Inflammatory macrophage (primary cell): ENCODE measurements at regions not wholly inside any gene's neighbourhood (a gene's known extent, or its start where the extent isn't known, plus 50 kb on each side); places are given as distances from the start of the nearest gene placed in this dataset.
"Not testable (repeated sequence)": the region's sequence is repeated elsewhere in the genome, so short reads cannot be mapped to it uniquely, and the experiment has no call there.

Source experiments
- DNase-seq, 2 donors: peaks; one replicate each; pipeline ENCODE4 v3.0.0-alpha.2; 2020 to 2022

DNA sequence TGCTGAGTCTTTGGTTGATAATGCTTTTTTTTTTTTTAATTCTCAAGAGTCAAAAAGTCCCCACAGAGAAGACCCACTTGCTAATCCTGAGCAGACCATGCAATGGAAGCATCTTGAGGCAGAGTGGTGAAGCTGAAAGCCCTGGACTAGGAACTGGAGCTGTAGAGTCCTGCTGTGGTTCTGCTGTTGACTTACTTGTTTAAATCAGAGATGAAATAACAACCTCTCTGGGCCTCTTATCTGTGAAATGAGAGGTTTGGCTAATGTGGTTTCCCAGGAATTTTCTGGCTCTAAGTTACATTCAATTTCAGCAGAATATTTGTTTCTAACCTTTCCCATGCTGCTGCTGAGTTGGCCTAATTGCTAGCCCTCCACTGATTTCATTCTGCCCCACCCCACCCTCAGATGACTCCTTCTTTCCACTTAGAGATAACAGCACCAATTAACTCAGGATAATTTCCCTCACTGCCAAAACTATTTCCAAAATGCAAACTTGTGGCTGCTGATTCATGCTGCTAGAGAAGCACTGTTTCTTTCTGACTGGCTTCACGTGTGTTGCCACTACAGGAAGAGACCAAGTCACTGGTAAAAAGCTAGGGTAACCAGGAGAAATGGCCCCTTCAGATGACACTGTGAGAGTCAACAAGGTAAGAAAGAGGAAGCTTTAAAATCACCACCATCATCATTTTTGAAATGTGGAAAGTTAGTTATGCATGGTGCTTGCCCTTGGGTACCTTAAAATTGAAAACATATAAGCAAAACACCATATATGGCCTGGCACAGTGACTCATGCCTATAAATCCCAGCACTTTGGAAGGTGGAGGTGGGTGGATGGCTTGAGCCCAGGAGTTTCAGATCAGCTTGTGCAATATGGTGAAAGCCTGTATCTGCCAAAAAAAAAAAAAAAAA, 326.4 kb downstream of the DCHS2 start:
- no peak for DNase-seq

DNA sequence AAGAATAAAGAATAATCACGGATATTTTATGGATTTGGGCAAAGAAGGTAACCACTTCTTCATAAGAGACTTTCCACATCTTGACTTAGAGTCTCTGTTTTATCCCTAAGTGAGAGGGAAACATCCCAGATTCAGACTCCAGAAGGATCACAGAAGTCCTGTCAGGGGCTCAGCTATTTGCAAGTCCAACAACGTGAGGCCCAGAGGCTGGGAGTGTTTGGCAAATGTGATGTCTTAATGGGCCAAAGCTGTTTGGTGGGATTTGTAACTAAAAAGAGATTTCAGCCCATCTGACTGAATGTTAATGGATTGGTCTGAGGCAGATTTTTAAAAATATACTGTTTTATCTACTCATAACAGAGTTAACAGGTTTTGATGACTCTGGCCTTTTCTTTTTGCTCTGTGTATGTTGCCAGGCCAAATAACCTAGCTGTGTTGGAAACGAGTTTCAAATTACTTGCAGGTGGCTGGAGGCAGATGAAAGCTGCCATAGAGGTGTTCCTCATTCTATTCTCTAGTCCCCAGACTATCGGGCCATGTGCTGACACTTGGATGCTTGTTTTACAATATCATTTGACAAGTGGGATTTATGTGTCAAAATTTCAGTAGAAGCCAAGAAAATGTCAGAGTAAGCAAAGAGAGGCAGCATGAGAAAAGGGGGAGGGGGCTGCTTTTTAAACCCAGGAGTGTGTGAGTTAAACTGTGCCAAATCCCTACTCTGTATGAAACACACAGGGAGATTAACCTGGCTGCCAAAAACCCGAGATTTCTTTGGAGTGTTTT, 330.9 kb downstream of the DCHS2 start:
- DNase-seq: no peak

DNA sequence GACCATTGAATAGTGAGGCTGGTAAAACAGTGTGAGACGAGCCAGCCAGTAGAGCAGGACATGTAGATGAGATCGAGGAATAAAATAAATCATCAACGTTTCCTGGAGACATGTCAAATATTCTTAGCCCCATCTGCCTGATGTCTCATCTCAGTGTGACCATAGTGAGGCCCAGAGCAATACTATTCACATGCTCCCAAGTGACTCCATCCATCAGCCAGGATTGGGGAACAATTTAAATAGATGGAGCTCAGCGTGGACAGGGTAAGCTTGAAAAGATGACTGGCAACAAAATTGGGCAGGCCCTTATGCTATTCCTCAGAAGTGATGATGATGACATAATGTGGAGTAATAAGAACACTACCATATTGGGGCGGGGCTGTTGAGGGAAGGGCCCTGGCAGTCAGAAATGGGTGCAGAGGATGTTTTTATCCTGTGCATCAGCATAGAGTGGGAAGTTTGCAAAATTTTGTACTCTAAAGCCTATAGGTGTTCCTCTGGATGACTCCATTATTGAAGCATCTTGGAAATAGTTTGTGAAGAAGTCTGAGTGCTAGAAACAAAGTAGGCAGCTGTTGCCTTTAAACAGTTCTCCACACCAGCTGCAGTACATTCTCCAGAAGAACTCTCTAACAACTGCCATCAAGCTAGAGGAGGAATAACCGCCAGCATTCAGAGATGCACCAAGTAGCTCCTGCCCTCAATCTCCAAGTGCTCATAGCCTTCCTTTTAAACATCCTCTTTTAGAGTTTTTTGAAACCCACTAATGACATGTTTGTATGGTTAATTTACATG, 333.0 kb downstream of the DCHS2 start:
- DNase-seq: no peak

DNA sequence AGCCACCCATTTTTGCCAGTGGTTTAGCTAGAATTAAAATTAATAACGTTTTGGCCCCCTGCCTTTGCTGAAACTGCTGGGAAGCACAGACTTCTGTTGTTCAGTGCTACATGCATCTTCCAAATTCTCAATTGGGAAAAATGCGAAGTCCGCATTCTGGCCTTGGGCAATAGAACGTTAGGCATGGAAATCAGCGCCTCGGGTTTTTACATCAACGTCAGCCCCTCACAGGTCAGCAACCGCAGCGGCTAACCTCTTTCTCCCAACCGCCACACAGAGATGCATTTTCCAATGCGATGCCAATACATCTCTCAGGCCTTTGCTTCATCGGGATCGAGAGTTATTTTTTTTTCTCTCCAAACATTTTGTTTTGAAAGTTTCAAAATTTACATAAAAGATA, 339.1 kb downstream of the DCHS2 start:
- no peak for DNase-seq

DNA sequence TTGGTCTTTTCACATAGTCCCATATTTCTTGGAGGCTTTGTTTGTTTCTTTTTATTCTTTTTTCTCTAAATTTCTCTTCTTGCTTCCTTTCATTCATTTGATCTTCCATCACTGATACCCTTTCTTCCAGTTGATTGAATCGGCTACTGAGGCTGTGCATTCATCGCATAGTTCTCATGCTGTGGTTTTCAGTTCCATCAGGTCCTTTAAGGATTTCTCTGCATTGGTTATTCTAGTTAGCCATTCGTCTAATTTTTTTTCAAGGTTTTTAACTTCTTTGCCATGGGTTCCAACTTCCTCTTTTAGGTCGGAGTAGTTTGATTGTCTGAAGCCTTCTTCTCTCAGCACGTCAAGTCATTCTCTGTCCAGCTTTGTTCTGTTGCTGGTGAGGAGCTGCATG, 342.4 kb downstream of the DCHS2 start:
- not testable (repeated sequence) for DNase-seq

DNA sequence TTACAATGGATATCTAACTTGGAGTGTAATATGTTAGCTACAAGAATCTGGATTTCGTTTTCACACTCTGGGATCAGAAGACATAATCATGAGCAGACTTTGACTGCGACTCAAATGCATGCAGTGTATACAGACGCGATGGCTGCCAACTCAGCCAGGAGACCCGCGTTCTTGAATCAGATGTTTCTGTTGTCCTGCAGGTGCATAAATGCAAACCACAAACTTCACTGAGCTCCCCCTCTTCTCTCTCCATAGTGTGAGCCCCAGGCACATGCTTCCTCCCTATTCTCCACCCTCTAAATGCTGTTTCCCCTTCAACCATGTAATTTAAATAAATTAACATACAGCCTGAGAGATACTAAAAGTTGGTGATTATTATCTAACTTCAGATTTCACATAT, 347.9 kb downstream of the DCHS2 start:
- no peak for DNase-seq

DNA sequence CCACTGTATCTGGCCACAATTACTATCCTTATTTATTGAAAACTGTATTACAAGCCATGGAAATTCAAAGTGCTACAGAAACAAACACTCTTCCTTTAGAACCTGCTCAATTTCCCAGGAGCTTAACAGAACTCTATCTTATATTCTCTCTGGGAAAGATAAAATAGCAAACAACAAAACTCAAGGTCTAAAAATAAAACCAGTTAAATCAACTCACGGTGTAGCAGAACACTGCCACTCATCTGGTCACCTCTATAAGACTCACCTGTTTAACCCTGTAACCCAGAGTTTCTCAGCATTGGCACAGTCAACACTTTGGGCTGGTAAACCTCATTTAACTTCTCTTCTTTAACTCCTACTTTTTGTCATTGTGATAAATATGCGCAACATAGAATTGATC, 348.9 kb downstream of the DCHS2 start:
- no peak for DNase-seq

DNA sequence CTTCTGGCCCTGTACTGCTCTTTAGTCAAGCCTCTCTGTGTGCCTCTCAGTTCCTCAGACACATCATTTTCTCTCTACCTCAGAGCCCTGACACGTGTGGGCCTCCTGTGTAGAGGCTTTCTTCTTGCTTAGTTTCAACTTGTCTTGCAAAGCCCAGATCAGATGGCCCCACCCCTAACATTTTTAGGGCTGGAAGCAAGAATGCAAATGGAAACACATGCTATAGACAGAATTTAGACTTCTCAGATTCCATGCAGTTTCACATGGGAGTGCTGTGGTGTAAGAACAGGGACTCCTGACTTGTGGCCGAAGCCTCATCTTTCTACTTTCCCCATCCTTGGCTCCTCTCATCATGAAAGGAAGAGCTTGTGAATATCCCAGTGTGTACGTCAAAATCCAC, 350.7 kb downstream of the DCHS2 start:
- DNase-seq: no peak

DNA sequence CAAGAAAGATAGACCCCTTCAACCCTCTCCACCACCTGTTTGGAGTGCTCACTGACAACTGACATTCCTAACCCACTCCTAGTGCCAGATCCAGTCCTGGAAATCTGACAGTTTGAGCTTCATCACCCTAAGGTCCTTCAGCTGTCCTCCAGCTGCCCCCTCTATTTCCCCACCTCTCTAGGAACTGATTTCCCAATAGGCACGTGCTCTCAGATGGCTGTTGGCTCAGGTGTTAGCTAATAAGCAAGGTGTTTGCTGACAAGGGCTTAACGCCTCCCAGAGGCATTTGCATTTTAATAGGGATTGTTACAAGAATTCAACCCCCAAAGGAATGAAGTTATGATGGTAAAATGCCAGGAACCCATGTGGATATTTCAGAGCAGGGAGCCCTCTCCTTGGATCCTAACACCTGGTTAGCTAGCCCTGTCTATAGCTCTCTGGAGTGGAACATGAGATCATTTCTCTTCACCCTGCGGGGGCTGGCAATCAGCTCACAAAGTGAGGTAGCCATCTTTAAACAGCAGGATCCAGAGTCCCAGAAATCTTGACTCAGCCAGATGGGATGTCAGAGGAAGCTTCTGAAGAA, 348.5 kb upstream of the SFRP2 start:
- no peak for DNase-seq

DNA sequence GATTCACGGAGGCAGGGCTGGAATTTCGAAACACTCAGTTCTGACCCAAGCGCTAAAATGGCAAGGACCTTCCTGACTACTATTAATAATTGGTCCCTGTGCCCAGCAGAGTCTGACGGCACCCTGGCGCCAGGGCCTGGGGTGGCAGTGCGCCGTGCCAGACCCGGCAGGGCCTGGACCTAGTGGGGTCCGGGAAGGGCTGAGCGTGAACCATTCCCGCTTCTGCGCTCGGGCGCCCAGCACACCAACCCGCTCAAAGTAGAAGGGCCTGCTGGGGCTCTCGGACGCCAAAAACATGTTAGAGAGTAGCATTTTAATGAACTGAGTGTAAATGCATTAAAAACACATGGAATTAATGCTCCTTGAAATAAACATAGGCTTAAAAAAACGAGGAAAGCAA, 346.7 kb upstream of the SFRP2 start:
- DNase-seq: no peak

DNA sequence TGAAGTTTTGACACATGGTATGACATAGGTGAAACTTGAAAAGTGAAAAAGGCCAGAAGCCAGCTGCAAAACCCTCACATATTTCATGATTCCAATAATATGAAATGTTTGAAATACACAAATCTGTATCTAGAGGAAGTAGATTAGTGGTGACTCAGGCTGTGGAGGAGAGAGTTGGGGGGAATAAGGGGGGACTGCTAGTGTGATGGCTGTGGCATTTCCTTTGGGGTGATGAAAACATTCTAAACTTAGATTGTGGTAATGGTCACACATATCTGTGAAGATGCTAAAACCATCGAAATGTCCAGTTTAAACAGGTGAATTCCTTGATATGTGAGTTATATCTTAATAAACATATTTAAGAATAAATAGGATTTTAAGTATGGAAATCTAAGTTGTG, 343.5 kb upstream of the SFRP2 start:
- DNase-seq: no peak

DNA sequence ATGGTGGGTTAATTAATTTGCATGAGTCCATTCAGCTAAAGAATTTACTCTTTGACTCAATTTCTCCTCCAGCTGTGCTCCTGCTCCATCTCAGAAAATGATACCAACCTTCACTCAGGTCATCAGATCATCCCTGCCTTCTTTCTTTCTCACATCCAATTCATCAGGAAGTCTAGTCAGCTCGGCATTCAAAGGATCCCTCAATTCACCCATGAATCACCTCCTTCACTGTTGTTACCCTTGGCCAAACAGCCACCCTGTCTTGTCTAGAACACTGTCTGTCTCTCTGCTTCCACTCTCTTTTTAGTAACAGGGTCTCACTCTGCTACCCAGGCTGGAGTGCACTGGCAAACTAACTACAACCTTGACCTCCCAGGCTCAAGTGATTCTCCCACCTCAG, 337.4 kb upstream of the SFRP2 start:
- DNase-seq: no peak

DNA sequence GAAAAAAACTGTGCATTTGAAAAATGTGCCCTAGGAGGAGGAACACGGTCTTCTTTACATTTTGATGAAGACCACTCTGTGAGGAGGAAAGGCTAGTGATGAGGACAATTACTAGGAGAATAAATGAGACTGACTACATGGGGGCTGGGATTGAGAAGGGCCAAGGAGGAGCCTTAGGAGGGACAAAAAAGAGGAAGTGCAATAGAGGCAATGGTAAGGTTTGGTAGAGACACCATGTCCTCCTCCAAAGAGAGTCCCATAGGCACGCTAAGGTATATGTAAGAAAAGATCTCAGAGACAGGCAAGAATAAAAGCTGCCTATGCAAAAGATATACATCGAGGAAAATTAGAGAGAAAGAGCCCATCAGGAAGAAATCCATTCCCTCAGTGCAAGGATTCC, 336.5 kb upstream of the SFRP2 start:
- no peak for DNase-seq

DNA sequence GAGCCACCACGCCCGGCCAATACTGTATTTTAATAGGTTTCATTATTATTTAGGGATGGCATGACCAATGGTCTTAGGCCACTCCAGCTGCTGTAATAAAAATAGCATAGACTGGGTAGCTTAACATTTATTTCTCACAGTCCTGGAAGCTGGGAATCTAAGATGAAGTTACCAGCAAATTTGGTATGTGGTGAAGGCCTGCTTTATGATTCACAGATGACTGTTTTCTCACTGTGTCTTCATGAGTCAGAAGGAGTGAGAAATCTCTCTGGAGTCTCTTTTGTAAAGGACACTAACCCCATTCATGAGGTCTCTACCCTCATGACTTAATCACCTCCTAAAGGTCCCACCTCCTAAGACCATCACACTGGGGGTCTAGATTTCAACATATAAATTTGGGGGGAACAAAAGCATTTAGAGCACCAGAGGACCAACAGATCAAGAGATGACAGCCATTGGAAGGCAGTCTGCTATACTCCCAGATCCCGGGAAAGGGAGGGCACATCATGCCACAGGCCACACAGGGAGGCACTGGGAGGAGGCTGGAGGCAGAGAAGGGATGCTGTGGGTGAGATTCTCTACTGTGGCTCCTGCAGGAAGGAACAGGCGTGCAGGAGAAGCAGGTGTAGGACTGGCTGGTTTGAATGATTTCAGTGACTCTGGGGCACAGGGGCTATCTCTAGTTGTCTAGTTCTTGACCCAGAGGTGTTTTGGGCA, 335.8 kb upstream of the SFRP2 start:
- DNase-seq: no peak

DNA sequence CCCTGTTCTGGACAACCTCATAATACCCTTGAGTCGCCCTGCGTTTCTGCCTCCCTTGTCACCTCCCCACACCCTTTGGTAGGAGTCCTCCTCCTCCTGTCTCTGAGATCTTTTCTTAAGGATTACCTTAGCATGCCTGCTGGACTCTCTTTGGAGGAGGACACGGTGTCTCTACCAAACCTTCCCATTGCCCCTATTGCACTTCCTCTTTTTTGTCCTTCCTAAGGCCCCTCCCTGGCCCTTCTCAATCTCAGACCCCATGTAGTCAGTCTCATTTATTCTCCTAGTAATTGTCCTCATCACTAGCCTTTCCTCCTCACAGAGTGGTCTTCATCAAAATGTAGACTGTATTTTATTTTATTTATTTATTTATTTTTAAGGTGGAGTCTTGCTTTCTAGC, 335.0 kb upstream of the SFRP2 start:
- DNase-seq: no peak

DNA sequence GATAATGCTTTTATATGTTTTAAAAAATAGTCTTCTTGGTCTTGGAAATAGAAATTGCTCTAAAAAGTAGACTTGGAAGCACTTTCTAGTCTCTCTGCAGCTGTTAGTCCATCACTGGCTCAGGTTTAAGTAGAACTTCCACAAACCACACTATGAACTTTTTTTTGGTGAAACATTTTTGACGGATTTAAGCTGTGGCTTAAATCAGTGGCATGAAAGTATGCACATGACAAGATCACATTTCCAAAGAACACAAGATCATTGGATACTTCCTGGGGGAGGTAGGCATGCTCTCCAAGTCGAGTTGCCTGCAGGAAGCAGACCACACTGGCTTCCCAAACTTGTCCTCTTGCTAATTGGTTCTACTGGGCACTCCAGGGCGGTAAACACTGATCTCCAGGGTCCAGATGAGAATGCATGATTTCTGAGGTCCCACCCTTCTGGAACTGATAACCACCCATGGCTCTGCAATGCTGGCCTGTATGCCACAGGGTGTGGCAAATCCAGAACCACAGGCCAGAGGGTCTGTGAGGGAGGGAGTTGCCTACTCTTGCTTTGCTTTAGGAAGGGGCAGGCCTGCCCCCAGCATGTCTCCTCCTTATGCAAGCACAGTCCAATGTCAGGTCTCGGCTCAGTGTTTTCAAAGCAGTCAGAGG, 331.9 kb upstream of the SFRP2 start:
- no peak for DNase-seq

DNA sequence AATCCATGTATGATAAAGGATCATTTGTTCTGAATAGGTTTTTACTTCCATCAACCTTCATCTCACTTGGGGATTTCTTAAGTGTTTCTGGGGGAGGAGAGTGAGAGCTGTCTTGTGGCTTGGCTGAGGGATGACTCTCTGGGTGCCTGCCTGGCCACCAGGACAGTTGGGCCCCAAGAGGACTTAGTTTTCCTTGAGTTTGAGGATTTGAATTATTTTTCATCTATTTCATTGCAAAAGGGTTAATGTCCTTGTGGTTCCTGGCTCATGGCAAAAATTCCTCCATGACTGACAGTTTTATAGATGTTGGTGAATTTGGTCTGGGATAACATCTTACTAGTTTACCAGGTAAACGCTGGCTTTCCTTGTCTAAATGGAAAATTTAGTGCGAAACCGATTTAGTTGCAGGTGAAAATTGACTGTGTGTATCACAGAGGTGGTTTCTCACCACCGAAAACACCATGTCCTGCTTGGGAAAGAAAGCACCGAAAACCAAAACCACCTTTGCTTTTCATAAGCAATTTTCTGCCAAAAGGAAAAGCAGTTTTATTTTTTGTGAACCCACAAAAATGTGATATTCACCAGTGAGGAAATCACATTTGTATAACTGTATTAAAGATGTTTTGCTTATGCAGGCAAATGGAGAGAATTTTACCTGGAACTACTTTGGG, 331.3 kb upstream of the SFRP2 start:
- no peak for DNase-seq

DNA sequence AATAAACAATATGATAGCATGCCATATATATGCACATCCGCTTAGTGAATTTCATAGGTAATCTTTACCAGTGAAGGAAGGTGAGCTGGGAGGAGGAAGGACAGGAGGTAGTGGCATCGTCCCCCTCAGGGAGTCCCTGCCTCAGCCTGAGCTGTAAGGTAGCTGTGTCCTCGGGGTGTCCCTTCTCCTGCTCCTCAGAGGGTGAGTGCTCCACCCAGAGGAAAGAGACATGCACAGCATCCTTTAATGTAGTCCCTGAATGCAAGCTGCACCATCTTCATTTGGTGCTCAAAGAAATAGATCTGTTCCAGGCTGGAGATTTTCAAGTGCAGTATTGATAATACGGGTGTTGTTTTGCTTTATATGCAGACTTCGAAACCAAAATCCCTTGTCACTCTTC, 330.4 kb upstream of the SFRP2 start:
- DNase-seq: no peak

DNA sequence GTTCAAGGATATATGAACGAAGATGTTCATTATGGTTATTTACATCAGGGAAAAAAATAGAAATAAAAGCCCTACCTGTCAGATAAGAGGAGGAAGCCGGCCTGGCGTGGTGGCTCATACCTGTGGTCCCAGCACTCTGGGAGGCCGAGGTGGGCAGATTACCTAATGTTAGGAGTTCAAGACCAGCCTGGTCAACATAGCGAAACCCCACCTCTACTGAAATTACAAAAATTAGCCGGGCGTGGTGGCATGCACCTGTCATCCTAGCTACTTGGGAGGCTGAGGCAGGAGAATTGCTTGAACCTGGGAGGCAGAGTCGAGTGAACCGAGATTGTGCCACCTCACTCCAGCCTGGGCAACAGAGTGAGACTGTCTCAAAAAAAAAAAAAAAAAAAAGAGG, 328.8 kb upstream of the SFRP2 start:
- not testable (repeated sequence) for DNase-seq

DNA sequence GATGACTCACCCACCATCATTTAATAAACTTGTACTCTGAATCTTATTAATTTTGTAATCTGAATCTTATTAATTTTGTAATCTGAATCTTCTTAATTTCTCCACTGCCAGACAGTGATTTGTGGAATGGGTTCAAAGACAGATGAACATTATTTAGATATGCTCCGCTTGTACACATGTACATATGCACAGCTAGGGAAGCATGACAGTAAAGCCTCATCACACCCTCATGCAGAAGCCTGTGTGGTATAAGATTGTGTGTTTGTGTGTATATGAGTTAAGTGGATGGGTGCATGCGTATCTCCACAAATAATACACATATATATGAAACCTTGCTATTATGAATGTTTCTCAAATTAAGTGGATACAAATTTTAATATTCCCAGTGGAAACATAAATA, 318.5 kb upstream of the SFRP2 start:
- DNase-seq: no peak

DNA sequence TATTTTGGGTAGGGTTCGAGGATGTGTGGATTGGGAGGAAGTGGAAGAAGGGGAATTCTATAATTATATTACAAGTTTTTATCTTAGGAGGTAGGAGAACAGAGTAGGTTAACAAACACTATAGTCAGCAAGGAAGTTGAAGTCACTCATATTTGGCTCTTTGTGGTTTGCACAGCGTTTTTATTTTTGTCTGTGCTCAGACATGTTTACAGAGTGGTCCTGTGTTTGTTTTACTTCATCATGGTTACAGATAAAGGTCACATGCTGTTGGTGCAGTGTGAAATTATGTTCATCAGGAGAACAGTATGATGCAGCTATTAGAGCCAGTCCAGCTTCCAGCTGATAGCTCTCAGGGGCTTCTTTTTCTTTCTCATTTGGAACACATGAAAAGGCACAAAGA, 299.9 kb upstream of the SFRP2 start:
- no peak for DNase-seq
